Retina (tissue), 1 donor: ENCODE measurements at regions not wholly inside any gene's neighbourhood (a gene's known extent, or its start where the extent isn't known, plus 50 kb on each side); places are given as distances from the start of the nearest gene placed in this dataset.

Experiments
- DNase-seq: peaks from one replicate; pipeline ENCODE4 v3.0.0-alpha.2; 2016

- DNase-seq = no peak
Observed at GRCh38 chr13:93146584-93147297, 79.9 kb upstream of the GPC6 start.

DNA sequence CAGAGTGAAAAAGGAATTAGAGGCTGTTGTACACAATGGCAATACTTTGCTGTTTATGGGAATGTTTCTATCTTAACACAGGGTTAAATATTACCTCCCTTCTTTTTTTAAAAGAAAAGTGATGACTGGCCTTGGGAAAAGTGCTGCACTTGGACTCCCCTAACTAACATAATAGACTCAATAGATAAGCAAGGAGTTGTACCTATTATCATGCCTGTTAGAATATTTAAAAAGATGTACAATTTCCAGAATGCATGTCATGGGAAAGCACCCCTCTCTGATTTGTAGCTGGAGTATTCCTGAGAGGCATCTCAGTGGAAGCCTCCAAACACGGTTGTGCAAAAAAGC is 79.3 kb upstream of the GPC6 start:
- DNase-seq = no peak

DNA sequence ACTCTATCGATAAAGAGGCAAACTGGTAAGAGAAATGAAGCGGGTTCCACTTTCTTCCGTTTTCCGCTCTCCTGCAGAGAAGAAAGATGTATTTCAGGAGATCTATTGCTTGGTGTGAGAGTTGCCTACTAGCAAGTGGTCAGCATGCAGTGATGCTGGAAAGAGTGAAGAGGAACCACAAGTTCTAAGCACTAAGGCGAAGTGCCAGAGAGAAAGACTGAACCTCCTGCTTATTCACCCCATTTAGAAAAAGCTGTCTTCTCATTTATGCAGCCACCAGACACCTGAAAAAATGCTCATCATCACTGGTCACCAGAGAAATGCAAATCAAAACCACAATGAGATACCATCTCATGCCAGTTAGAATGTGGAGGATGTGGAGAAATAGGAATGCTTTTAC is 78.7 kb upstream of the GPC6 start:
- no peak for DNase-seq

DNA sequence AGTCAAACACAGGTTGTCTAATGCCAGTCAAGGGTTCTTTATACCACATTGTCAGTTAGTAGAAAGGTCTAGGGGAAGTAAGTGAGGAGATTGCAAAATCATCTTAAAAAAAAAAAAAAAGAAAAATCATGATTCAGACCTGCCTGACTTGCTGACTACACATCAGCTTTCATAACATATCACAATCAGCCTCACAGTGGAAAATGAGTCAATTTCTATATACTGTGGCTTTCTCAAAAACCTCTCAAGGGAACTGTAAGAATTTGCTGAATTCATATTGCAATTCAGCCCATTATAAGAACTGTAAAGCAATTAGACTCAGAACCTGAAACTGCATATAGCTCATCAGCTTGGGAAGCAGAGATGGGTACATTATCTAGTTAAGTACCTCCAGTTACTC is 75.3 kb upstream of the GPC6 start:
- no peak for DNase-seq

DNA sequence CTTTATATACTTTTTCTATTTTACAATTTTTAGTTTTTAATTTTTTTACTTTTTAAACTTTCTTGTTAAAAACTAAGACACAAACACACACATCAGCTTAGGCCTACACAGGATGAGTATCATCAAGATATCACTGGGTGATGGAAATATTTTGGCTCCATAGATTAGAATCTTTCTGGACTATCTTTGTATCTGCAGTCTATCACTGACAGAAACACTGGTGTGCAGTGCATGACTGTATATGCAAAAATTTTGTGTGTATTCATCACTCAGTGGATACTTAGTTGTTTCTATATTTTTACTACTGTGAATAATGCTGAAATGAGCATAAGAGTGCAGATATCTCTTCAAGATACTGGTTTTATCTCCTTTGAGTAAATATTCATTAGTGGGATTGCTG is 68.0 kb upstream of the GPC6 start:
- DNase-seq = no peak

- DNase-seq = no peak
Observed at GRCh38 chr13:93169980-93170379, 56.6 kb upstream of the GPC6 start.

DNA sequence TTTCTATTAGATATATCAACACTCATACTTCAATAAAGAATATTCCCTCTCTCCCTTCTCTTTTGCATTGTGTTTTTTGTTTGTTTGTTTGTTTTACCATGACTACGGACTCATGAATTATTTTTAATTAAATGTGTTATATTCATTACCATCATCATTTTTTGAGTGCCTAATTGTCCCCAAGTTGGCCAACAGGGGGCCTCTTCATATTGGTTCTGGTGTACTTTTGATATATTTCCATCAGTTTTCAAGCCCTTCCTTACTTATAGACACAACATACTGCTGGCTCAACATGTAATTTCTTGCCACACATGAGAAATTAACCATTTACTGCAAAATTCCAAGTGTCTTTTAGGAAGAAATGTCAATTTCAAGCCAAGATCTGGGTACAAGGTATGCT is 54.5 kb upstream of the GPC6 start:
- no peak for DNase-seq

DNA sequence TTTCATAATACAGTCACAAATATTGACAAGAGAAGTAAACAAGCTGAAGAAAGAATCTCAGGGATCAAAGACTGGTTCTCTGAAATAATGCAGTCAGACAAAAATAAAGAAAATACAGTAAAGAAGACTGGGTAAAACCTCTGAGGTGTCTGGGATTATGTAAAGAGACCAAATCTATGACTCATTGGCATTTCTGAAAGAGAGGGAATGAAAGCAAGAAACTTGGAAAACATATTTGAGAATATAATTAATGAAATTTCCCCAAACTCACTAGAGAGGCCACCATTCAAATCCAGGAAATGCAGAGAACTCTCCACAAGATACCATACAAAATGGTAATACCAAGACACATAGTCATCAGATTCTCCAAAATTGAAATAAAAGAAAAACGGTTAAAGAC is 53.0 kb upstream of the GPC6 start:
- no peak for DNase-seq

DNA sequence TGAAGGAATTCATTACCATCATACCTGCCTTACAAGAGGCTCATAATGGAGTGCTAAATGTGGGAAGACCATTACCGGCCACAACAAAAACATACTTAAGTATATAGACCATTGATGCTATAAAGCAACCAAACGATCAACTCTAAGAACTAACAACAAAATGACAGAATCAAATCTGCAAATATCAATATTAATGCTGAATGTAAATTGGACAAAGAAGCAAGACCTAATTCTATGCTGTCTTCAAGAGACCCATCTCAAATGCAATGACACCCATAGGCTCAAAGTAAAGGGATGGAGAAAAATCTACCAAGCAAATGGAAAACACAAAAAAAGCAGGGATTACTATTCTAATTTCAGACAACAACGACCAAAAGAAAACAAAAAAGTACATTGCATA is 52.3 kb upstream of the GPC6 start:
- no peak for DNase-seq
